Mammary epithelial cell (primary cell): ENCODE measurements at regions not wholly inside any gene's neighbourhood (a gene's known extent, or its start where the extent isn't known, plus 50 kb on each side); places are given as distances from the start of the nearest gene placed in this dataset.

Experiments used
- CTCF ChIP-seq, 2 donors: IDR thresholded peaks in 1 of 2; conservative IDR thresholded peaks in 1 of 2; 2 replicates each; pipeline ENCODE4 v1.5.1; 2011 to 2012; ENCODE audit warnings: inconsistent platforms in 2 of 2, low read length in 2 of 2, mild to moderate bottlenecking in 2 of 2, control low read depth in 1 of 2, low read depth in 1 of 2; ENCODE audit not compliant: insufficient read depth in 1 of 2; ENCODE audit errors: extremely low read depth in 1 of 2
- EZH2 ChIP-seq: IDR thresholded peaks from 2 replicates; pipeline ENCODE4 v1.6.1; 2012; ENCODE audit warnings: low read length, inconsistent platforms, borderline replicate concordance

GRCh38 chr14:31935391-31935790, 141.7 kb upstream of the ARHGAP5 start:
- TF ChIP-seq CTCF (conservative IDR thresholded peaks at IDR 0.05 in 1 of 2, IDR thresholded peaks at IDR 0.05 in 1 of 2; ENCODE audit: extremely low read depth in 1 of 2, insufficient read depth in 1 of 2, low read depth in 1 of 2, low read length in 2 of 2): no peak
- no peak for TF ChIP-seq EZH2
